Prostate gland (tissue), 2 donors: ENCODE measurements at regions not wholly inside any gene's neighbourhood (a gene's known extent, or its start where the extent isn't known, plus 50 kb on each side); places are given as distances from the start of the nearest gene placed in this dataset.

Source experiments
- DNase-seq: peaks from one replicate; pipeline ENCODE4 v3.0.0-alpha.2; 2019; ENCODE audit warnings: low spot score
- H3K27ac ChIP-seq, 2 donors: fragments of 200-600 bp; sonication (generic); 2 replicates each; pipeline ENCODE4 v1.5.1; 2017 to 2019
- H3K27me3 ChIP-seq: fragments of 200-600 bp; sonication (generic); replicated peaks from 2 replicates; pipeline ENCODE4 v1.5.1; 2019; ENCODE audit not compliant: insufficient read depth
- H3K36me3 ChIP-seq, 2 donors: fragments of 200-600 bp; sonication (generic); 1 replicate in 1 of 2; 2 replicates in 1 of 2; pipeline versions ENCODE4 v1.5.1 to v1.8.1; 2017 to 2019
- H3K4me1 ChIP-seq: fragments of 200-600 bp; sonication (generic); replicated peaks from 2 replicates; pipeline ENCODE4 v1.5.1; 2019
- H3K4me3 ChIP-seq, 2 donors: fragments of 200-600 bp; sonication (generic); 2 replicates each; pipeline ENCODE4 v1.5.1; 2017 to 2019
- H3K9me3 ChIP-seq: fragments of 200-600 bp; sonication (generic); 2 replicates; pipeline ENCODE4 v1.5.1; 2017
- POLR2A ChIP-seq: fragments of 450-650 bp; IDR thresholded peaks from one replicate; pipeline ENCODE4 v1.6.1; 2016; ENCODE audit warnings: antibody characterized with exemption, mild to moderate bottlenecking
- POLR2AphosphoS5 ChIP-seq: sonication (generic); formaldehyde crosslinking; IDR thresholded peaks from one replicate; pipeline ENCODE4 v1.6.1; 2017; ENCODE audit warnings: antibody characterized with exemption
- WGBS: methylation state at CpG from one replicate; pipeline ENCODE4 v1.1.5; 2018; 5-methylcytosine and 5-hydroxymethylcytosine counted together
- intact Hi-C: fragments of 100-400 bp; cut with DNase I; formaldehyde crosslinking; loops from one replicate; pipeline ENCODE4 v1.14.2; 2022
- TF ChIP-seq, protein P1 (sequence below), 4 experiments: fragments of 200-600 bp in 2 of 4; fragments of 450-650 bp in 2 of 4; sonication (generic) in 2 of 4; IDR thresholded peaks; 1 replicate in 3 of 4; 2 replicates in 1 of 4; pipeline ENCODE4 v1.5.1; 2016 to 2019; ENCODE audit warnings: antibody characterized with exemption in 4 of 4, mild to moderate bottlenecking in 2 of 4, moderate library complexity in 2 of 4

- no peak for TF ChIP-seq POLR2AphosphoS5
- no peak for TF ChIP-seq POLR2A
- TF ChIP-seq, protein P1, sequence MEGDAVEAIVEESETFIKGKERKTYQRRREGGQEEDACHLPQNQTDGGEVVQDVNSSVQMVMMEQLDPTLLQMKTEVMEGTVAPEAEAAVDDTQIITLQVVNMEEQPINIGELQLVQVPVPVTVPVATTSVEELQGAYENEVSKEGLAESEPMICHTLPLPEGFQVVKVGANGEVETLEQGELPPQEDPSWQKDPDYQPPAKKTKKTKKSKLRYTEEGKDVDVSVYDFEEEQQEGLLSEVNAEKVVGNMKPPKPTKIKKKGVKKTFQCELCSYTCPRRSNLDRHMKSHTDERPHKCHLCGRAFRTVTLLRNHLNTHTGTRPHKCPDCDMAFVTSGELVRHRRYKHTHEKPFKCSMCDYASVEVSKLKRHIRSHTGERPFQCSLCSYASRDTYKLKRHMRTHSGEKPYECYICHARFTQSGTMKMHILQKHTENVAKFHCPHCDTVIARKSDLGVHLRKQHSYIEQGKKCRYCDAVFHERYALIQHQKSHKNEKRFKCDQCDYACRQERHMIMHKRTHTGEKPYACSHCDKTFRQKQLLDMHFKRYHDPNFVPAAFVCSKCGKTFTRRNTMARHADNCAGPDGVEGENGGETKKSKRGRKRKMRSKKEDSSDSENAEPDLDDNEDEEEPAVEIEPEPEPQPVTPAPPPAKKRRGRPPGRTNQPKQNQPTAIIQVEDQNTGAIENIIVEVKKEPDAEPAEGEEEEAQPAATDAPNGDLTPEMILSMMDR (IDR thresholded peaks at IDR 0.05), result no peak
- Histone ChIP-seq H3K27me3 (peaks cover 6% of the 10 kb centered on the region), H3K4me1 (no peaks in the 10 kb centered on the region), H3K36me3 (no peaks in the 10 kb centered on the region), H3K9me3 (no peaks in the 10 kb centered on the region), H3K4me3 (no peak overlapping the region), H3K27ac (no peak overlapping the region)
- DNase-seq, result no peak
- intact Hi-C loops, result no loop called here
- 93% methylated on average over 12 of the region's 12 CpGs for WGBS
Measured at GRCh38 chr22:48261048-48261621, 1498.7 kb downstream of the TBC1D22A start.

DNA sequence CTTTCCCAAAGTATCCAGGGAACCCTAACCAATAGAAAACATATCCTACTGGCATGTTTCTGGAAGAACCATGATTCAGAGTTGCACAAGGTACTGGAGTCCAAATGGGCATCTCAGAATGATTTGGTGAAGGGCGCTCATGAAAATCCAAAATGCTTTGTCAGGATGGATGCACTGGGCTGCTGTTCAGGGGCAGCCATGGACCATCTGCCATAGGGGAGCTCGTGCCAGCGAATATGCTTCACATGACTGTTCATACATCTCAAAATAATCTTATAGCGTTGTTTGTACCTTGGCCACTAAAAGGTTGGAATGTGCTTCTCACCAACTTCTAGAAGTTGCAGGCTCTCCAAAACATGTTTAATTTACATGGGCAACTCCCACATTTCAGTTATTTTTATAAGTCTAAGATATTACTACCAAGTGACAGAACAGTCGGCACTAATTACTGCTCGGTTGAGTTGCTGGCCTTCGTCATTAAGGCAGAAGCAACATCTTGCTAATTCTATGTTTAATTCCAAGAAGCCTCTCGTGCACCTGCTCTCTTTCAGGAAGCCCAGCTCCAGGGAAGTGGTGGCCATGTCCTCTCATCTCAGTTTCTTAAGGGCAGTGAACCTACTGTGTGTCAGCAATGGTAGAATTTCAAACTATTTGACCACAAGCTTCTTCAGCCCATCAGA lies 1497.7 kb downstream of the TBC1D22A start:
- 94% methylated on average over 8 of the region's 8 CpGs for WGBS
- Histone ChIP-seq H3K27ac (no peak overlapping the region), H3K4me3 (no peak overlapping the region), H3K27me3 (peaks cover 6% of the 10 kb centered on the region), H3K4me1 (peaks cover under 1% of the 10 kb centered on the region), H3K36me3 (no peaks in the 10 kb centered on the region), H3K9me3 (no peaks in the 10 kb centered on the region)
- TF ChIP-seq POLR2AphosphoS5 (no peak), POLR2A (no peak)
- TF ChIP-seq, protein P1 (IDR thresholded peaks at IDR 0.05), result no peak
- DNase-seq, result no peak
- intact Hi-C loops, result no loop called here

GRCh38 chr22:48258811-48259210 lies 1496.4 kb downstream of the TBC1D22A start:
- WGBS, result 86% methylated on average over 8 of the region's 8 CpGs
- no peak overlapping the region for H3K27ac ChIP-seq
- peaks cover 6% of the 10 kb centered on the region for H3K27me3 ChIP-seq
- H3K4me1 ChIP-seq, result peaks cover 12% of the 10 kb centered on the region
- no peak for DNase-seq
- no peak overlapping the region for H3K4me3 ChIP-seq
- no peaks in the 10 kb centered on the region for H3K9me3 ChIP-seq
- TF ChIP-seq POLR2AphosphoS5, result no peak
- H3K36me3 ChIP-seq, result no peaks in the 10 kb centered on the region
- intact Hi-C loops, result no loop called here

- Histone ChIP-seq H3K27me3 (peaks cover 5% of the 10 kb centered on the region), H3K4me1 (peaks cover 14% of the 10 kb centered on the region), H3K4me3 (no peak overlapping the region), H3K36me3 (no peaks in the 10 kb centered on the region), H3K27ac (no peak overlapping the region), H3K9me3 (no peaks in the 10 kb centered on the region)
- 88% methylated on average over 12 of the region's 12 CpGs for WGBS
- TF ChIP-seq POLR2A (no peak), POLR2AphosphoS5 (no peak)
- TF ChIP-seq, protein P1 (IDR thresholded peaks at IDR 0.05), result no peak
- intact Hi-C loops, result no loop called here
- no peak for DNase-seq
Measured at GRCh38 chr22:48258064-48258701, 1495.7 kb downstream of the TBC1D22A start.

DNA sequence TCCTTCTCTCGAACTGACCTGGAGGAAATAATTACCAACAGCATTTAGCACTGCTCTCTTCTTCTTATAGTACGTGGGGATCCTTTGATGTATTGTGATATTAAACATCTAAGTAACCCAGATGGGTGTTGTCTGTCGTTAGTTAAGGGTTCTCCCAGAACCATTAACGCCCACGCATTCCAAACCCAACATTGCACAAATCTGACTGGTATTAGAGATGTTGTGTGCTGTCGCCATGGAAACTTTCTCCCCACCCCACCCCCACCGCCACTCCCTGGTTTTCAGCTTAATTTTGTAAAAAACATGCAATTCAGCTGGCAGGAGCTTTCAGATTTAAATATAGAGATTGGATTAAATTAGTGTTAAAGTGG lies 1495.2 kb downstream of the TBC1D22A start:
- Histone ChIP-seq H3K36me3 (no peaks in the 10 kb centered on the region), H3K27ac (no peak overlapping the region), H3K4me3 (no peak overlapping the region), H3K9me3 (no peaks in the 10 kb centered on the region), H3K27me3 (peaks cover 2% of the 10 kb centered on the region), H3K4me1 (peaks cover 14% of the 10 kb centered on the region)
- intact Hi-C loops, result no loop called here
- 68% methylated on average over 7 of the region's 7 CpGs for WGBS
- TF ChIP-seq, protein P1 (IDR thresholded peaks at IDR 0.05), result no peak
- TF ChIP-seq POLR2AphosphoS5 (no peak), POLR2A (no peak)
- DNase-seq, result no peak
